ENCODE measurements at regions not wholly inside any gene's neighbourhood (a gene's known extent, or its start where the extent isn't known, plus 50 kb on each side); places are given as distances from the start of the nearest gene placed in this dataset.

GRCh38 chr14:106500571-106500970 is 974.2 kb downstream of the TMEM121 start:
- TF ChIP-seq EZH2phosphoT487 (IDR thresholded peaks at IDR 0.05; ENCODE audit: insufficient read depth, low read depth), result no peak
- no peak for TF ChIP-seq EZH2 (IDR thresholded peaks at IDR 0.05; ENCODE audit: insufficient read depth, poor library complexity, severe bottlenecking)
